GM19238 (cell line): ENCODE measurements at regions not wholly inside any gene's neighbourhood (a gene's known extent, or its start where the extent isn't known, plus 50 kb on each side); places are given as distances from the start of the nearest gene placed in this dataset.
"Not testable (repeated sequence)": the region's sequence is repeated elsewhere in the genome, so short reads cannot be mapped to it uniquely, and the experiment has no call there.

ENCODE experiments used
- DNase-seq: peaks from one replicate; pipeline ENCODE4 v3.0.0; 2011; ENCODE audit warnings: low spot score; ENCODE audit not compliant: insufficient read length

GRCh38 chr1:95888941-95889390, 655.0 kb downstream of the RWDD3 start:
- no peak for DNase-seq

GRCh38 chr1:95889400-95889799, 655.4 kb downstream of the RWDD3 start:
- DNase-seq = no peak

- no peak for DNase-seq
These were observed 659.9 kb downstream of the RWDD3 start for GRCh38 chr1:95893921-95894320.

- no peak for DNase-seq
These were observed 669.0 kb downstream of the RWDD3 start for GRCh38 chr1:95903060-95903459.

GRCh38 chr1:95905818-95906395, 671.9 kb downstream of the RWDD3 start:
- no peak for DNase-seq

- not testable (repeated sequence) for DNase-seq
These were observed 677.7 kb downstream of the RWDD3 start for GRCh38 chr1:95911739-95912138.

GRCh38 chr1:95916616-95917015, 682.6 kb downstream of the RWDD3 start:
- no peak for DNase-seq

- DNase-seq = no peak
These were observed 690.7 kb downstream of the RWDD3 start for GRCh38 chr1:95924684-95925083.

GRCh38 chr1:95926331-95926730, 692.3 kb downstream of the RWDD3 start:
- no peak for DNase-seq

GRCh38 chr1:95927061-95927460, 693.1 kb downstream of the RWDD3 start:
- DNase-seq = no peak

GRCh38 chr1:95935719-95936118, 701.7 kb downstream of the RWDD3 start:
- DNase-seq = no peak

GRCh38 chr1:95941121-95941798, 707.2 kb downstream of the RWDD3 start:
- DNase-seq = no peak

- DNase-seq = no peak
These were observed 714.0 kb downstream of the RWDD3 start for GRCh38 chr1:95948023-95948422.

- no peak for DNase-seq
These were observed 717.5 kb downstream of the RWDD3 start for GRCh38 chr1:95951371-95952102.

GRCh38 chr1:95953015-95953414, 719.0 kb downstream of the RWDD3 start:
- DNase-seq = no peak

- no peak for DNase-seq
These were observed 720.6 kb downstream of the RWDD3 start for GRCh38 chr1:95954585-95954984.

- DNase-seq = no peak
These were observed 722.2 kb downstream of the RWDD3 start for GRCh38 chr1:95956215-95956614.

GRCh38 chr1:95957748-95958147, 723.7 kb downstream of the RWDD3 start:
- DNase-seq = no peak

GRCh38 chr1:95966866-95967265, 732.9 kb downstream of the RWDD3 start:
- DNase-seq = no peak

GRCh38 chr1:95974586-95974985, 740.6 kb downstream of the RWDD3 start:
- DNase-seq = no peak

GRCh38 chr1:95982711-95983110, 738.9 kb upstream of the PTBP2 start:
- no peak for DNase-seq

- no peak for DNase-seq
These were observed 737.8 kb upstream of the PTBP2 start for GRCh38 chr1:95983831-95984230.
